Mucosa of rectum (tissue), 2 donors: ENCODE measurements at regions not wholly inside any gene's neighbourhood (a gene's known extent, or its start where the extent isn't known, plus 50 kb on each side); places are given as distances from the start of the nearest gene placed in this dataset.
"Not testable (repeated sequence)": the region's sequence is repeated elsewhere in the genome, so short reads cannot be mapped to it uniquely, and the experiment has no call there.

Experiments
- H3K27ac ChIP-seq, 2 donors: one replicate each; pipeline ENCODE4 v1.7.0; 2013; ENCODE audit warnings: inconsistent platforms in 2 of 2, low read depth in 2 of 2, low read length in 2 of 2
- H3K27me3 ChIP-seq, 2 donors: one replicate each; pipeline ENCODE4 v1.7.0; 2013; ENCODE audit warnings: low read length in 2 of 2; ENCODE audit not compliant: control insufficient read depth in 2 of 2, insufficient read depth in 2 of 2
- H3K36me3 ChIP-seq, 2 donors: one replicate each; pipeline ENCODE4 v1.7.0; 2013; ENCODE audit warnings: low read length in 2 of 2; ENCODE audit not compliant: control insufficient read depth in 2 of 2, insufficient read depth in 2 of 2
- H3K4me1 ChIP-seq, 2 donors: one replicate each; pipeline ENCODE4 v1.7.0; 2013; ENCODE audit warnings: low read length in 2 of 2, mild to moderate bottlenecking in 1 of 2; ENCODE audit not compliant: control insufficient read depth in 2 of 2, insufficient read depth in 2 of 2
- H3K4me3 ChIP-seq, 2 donors: one replicate each; pipeline ENCODE4 v1.7.0; 2013; ENCODE audit warnings: low read length in 2 of 2
- H3K9ac ChIP-seq, 2 donors: one replicate each; pipeline ENCODE4 v1.7.0; 2013; ENCODE audit warnings: low read length in 2 of 2, low read depth in 1 of 2, mild to moderate bottlenecking in 1 of 2
- H3K9me3 ChIP-seq, 2 donors: one replicate each; pipeline ENCODE4 v1.7.0; 2013; ENCODE audit warnings: low read length in 2 of 2; ENCODE audit not compliant: control insufficient read depth in 2 of 2
- donor health status: healthy.
- donor health status: Normal muscosa, but diverticular disease.

DNA sequence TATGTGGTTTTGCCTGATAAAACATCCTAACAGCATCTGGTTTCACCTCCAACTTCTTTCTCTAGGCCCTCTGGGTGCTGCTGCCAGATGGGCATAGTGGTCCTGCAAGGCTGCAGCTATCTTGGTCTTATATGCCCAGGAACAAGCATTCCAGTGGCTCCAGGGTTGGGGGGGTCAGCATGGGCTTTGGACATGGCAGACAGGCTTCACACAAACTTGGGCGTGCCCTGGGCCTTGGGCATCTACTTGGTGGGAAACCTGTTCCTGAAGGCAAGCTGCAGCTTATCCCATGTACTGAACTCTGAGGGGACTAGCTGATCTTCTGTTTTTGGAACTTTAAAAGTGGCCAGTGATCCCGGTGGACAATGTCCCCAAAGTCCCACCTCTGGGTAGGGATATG lies 54.9 kb upstream of the ZNF678 start:
- H3K27ac ChIP-seq: no peak overlapping the region
- H3K36me3 ChIP-seq: no peaks in the 10 kb centered on the region
- no peak overlapping the region for H3K4me3 ChIP-seq
- peaks cover 0 to 1% of the 10 kb centered on the region in 2 donors for H3K27me3 ChIP-seq
- no peaks in the 10 kb centered on the region for H3K4me1 ChIP-seq
- H3K9ac ChIP-seq: no peak overlapping the region
- no peaks in the 10 kb centered on the region for H3K9me3 ChIP-seq

- not testable (repeated sequence) for H3K27me3 ChIP-seq, H3K9me3 ChIP-seq, H3K27ac ChIP-seq, H3K9ac ChIP-seq, H3K36me3 ChIP-seq, H3K4me3 ChIP-seq, H3K4me1 ChIP-seq
These were observed 56.6 kb upstream of the ZNF678 start for GRCh38 chr1:227506490-227507393.

- H3K36me3 ChIP-seq, H3K9ac ChIP-seq, H3K9me3 ChIP-seq: not testable (repeated sequence)
These were observed 67.3 kb upstream of the ZNF678 start for GRCh38 chr1:227496045-227496444.

DNA sequence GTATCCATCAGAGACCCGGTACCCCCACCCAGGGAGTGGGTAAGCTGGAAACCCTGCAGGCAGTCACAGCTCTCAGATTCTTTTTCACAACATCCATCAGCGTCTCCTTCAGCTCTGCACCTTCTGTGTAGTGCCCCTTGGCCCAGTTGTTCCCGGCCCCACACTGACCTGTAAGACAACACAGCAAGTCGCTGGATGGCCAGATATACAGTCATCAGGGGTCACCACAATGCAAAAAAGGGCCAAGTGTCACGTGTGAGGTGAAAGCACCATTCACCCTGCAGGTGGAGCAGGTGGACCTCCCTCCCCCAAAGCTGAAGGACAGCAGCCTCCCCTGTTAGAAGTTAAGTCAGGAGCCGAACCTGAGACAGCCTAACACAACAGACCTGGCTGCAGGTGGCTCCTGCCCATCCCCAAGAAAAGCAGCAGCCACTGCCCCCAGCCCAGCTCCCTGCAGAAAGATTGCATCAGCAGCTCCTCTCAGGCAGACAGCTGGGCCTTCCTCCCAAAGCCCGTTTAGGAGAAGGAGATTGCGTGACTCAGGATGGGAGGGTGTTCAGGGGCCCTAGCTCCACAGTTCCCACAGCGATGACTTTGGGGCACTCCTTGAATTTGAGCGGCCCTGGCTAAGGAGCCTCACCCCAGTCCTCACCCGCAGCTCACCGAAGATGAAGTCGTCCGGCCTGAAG lies 69.3 kb upstream of the ZNF678 start:
- not testable (repeated sequence) for H3K4me1 ChIP-seq, H3K9ac ChIP-seq, H3K27ac ChIP-seq, H3K36me3 ChIP-seq, H3K4me3 ChIP-seq, H3K27me3 ChIP-seq, H3K9me3 ChIP-seq

More at GRCh38 chr1:227496045-227496444, 67.3 kb upstream of the ZNF678 start:
- not testable (repeated sequence) for H3K27ac ChIP-seq, H3K27me3 ChIP-seq, H3K4me3 ChIP-seq, H3K4me1 ChIP-seq

GRCh38 chr1:227490478-227490877 lies 72.9 kb upstream of the ZNF678 start:
- H3K4me3 ChIP-seq: no peak overlapping the region
- no peaks in the 10 kb centered on the region for H3K4me1 ChIP-seq
- no peak overlapping the region for H3K27ac ChIP-seq
- H3K9ac ChIP-seq: no peak overlapping the region
- no peaks in the 10 kb centered on the region for H3K9me3 ChIP-seq
- H3K27me3 ChIP-seq: no peaks in the 10 kb centered on the region
- H3K36me3 ChIP-seq: no peaks in the 10 kb centered on the region

- Histone ChIP-seq H3K36me3 (no peaks in the 10 kb centered on the region), H3K27ac (no peak overlapping the region), H3K4me3 (no peak overlapping the region), H3K27me3 (no peaks in the 10 kb centered on the region), H3K9me3 (no peaks in the 10 kb centered on the region), H3K4me1 (no peaks in the 10 kb centered on the region), H3K9ac (no peak overlapping the region)
These were observed 73.4 kb upstream of the ZNF678 start for GRCh38 chr1:227490001-227490400.

- Histone ChIP-seq H3K9me3 (no peaks in the 10 kb centered on the region), H3K27me3 (no peaks in the 10 kb centered on the region)
These were observed 73.8 kb upstream of the ZNF678 start for GRCh38 chr1:227489572-227489971.

GRCh38 chr1:227487606-227488005 lies 75.8 kb upstream of the ZNF678 start:
- Histone ChIP-seq H3K4me3 (no peak overlapping the region), H3K4me1 (no peaks in the 10 kb centered on the region), H3K27me3 (no peaks in the 10 kb centered on the region), H3K9me3 (no peaks in the 10 kb centered on the region), H3K36me3 (no peaks in the 10 kb centered on the region), H3K9ac (no peak overlapping the region), H3K27ac (no peak overlapping the region)

More at GRCh38 chr1:227489572-227489971, 73.8 kb upstream of the ZNF678 start:
- Histone ChIP-seq H3K36me3 (no peaks in the 10 kb centered on the region), H3K4me1 (no peaks in the 10 kb centered on the region), H3K9ac (no peak overlapping the region), H3K4me3 (no peak overlapping the region), H3K27ac (no peak overlapping the region)

- H3K4me3 ChIP-seq: no peak overlapping the region
- H3K36me3 ChIP-seq: no peaks in the 10 kb centered on the region
- H3K4me1 ChIP-seq: no peaks in the 10 kb centered on the region
- H3K9ac ChIP-seq: no peak overlapping the region
- no peaks in the 10 kb centered on the region for H3K9me3 ChIP-seq
- H3K27me3 ChIP-seq: no peaks in the 10 kb centered on the region
- no peak overlapping the region for H3K27ac ChIP-seq
These were observed 76.8 kb upstream of the ZNF678 start for GRCh38 chr1:227486559-227486958.

DNA sequence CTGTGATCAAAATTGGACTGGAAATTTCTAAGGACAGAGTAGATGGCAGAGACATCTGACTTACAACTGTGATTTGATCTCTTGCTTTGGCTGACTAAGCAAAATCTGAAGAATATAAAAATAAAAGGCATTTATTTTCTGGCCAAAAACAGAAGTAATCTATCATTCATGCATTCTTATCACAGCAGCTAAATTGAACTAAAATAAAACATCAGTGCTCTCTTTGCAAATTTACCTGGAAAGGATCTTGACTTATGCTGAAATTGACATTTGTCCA lies 81.4 kb upstream of the ZNF678 start:
- no peak overlapping the region for H3K9ac ChIP-seq
- H3K36me3 ChIP-seq: no peaks in the 10 kb centered on the region
- H3K4me3 ChIP-seq: no peak overlapping the region
- H3K27ac ChIP-seq: no peak overlapping the region
- H3K27me3 ChIP-seq: no peaks in the 10 kb centered on the region
- H3K4me1 ChIP-seq: no peaks in the 10 kb centered on the region
- H3K9me3 ChIP-seq: no peaks in the 10 kb centered on the region
